NCI-H69 (cell line): ENCODE measurements at regions not wholly inside any gene's neighbourhood (a gene's known extent, or its start where the extent isn't known, plus 50 kb on each side); places are given as distances from the start of the nearest gene placed in this dataset.

ENCODE experiments used
- DNase-seq: peaks from one replicate; lab custom pipeline; 2025; lab: John Stamatoyannopoulos, UW

DNA sequence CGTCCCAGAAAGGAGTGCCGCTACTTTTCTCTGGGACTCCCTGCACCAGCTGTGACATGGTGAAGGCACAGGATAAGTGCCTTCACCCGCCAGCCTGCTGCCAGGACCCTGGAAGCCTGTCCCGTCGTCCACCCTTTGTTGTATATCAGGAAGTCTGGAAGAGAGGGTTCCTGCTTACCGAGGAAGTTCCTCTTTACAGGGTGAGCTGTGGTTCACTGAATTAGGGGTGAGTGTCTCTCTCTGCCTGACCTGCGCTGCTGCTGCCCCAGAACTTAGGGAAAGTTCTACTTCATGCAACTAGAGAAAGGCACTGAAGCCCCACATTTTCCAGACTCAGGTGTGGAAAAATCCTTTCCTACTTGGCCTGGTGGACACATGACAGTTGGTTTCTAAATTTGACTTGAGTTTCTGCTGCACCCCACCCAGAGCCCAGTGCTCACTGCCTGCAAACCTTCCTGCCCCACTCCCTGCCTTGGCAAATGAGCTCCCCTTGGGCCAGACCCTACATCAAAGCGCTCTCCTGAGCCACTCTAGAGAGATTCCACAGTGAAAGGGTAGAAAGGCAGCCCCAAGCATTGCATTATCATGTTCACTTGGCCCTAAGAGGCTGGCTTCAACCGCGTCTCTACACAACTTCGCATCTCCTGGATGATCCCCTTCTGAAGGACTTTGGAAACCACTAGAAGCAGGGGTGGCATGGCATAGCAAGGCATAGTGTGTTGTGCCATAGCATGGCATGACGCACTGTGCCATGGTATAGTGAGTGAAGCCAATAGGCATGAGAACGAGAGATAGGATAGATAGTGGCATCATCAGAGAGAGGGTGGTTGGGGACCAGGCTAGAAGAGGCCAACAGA lies 215.8 kb upstream of the CDYL start:
- no peak for DNase-seq

DNA sequence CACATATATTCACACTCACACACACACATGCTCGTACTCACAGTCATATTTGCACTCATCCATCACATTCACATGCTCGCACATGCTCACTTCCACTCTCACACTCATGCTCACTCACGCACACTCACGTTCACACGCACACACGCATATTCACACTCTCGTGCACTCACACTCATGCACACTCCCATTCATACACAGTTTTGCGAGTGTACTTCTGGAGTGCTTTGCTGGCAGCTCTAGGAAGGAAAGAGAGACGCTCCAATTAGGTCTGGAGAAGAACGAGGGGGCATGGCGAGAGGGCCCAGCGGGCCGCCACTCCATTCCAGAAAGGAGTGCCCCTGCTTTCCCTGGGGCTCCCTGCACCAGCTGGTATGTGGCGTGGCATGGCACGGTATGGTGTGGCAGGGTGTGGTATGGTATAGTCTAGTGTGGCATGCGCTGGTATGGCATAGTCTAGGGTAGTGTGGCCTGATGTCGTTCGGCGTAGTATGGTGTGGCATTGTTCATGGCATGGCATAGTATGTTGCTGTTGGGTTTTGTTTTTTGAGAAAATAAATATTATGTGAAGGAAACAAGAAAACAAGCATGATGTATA lies 216.8 kb upstream of the CDYL start:
- no peak for DNase-seq

DNA sequence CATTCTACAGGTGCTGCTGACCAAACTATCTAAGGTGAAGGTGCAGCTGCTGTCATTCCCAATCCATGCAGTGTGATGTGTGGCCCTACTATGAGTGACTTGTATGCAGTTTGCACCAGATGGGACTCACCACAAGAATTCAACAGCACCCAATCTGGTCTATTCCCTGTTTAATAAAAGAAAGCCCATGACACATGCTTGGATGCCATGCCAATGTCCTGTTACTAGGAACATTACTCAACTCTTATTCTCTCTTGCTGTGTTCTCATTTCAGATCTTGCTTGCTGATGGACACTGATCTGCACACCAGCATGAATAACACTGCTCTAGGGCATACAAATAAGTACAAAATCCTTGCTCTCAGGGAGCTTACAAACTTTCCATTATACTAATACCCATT lies 221.6 kb upstream of the CDYL start:
- DNase-seq: no peak

DNA sequence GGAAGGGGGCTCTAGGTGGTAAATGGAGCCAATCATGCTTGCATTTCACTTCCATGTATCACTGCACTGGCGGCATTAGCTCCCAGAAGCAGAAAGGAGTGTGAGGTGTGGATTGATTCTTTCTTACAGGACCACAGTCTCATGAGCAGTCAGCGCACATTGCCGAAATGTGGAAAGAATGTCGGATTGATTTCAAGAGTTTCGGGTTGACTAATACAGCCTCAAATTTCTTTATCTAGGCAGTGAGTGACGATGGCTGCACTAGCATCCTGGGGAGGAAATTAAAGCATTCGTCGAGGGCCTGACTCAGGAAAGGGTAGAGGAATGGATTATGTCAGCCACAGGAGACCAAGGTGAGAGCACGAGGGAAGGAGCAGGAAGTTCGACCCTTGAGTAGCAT lies 222.8 kb upstream of the CDYL start:
- DNase-seq: no peak

DNA sequence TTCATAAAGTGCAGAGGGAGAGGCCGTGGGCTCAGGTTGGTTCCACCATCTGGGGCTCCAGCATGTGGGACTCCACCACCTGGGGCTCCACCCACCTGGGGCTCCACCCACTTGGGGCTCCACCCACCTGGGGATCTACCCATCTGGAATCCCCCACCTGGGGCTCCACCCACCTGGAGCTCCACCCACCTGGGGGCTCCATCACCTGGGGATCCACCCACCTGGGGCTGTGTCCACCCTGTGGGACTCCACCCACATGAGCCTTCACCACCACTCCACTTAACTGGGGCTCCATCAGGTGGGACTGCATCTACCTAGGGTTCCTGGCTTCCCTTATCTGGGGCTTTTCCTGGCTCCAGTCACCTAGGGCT lies 226.0 kb upstream of the CDYL start:
- no peak for DNase-seq

DNA sequence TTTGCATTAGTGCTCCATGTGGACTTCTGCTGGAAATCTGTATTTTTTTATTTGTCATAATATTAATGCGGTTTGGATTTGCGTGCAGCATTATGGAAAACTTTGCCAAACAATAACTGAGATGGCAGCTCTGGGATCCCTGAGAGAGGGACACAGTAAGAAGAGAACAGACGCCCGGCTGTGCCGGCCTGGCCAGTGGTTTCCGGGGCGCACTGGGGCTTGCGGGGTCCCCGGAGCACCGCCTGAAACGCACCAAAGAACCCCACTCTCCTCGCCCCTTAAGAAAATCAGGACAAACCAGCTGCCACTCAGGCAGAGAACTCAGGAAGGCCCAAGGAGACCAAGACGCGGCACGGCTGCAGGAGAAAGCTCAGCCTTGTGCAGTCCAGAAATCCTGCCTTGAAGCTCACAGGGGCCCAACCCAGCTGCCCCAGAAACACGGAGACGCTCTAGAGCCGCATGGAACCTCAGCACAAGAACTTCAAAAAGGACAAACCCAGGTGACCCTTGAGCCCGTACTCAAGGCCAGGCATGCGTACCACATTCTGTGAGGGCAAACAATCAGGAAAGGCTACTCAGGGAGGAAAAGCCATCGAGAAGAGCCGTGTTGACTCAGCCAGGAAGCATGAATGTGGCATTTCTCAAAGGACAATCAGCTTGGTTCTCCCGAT lies 226.5 kb upstream of the CDYL start:
- DNase-seq: no peak

DNA sequence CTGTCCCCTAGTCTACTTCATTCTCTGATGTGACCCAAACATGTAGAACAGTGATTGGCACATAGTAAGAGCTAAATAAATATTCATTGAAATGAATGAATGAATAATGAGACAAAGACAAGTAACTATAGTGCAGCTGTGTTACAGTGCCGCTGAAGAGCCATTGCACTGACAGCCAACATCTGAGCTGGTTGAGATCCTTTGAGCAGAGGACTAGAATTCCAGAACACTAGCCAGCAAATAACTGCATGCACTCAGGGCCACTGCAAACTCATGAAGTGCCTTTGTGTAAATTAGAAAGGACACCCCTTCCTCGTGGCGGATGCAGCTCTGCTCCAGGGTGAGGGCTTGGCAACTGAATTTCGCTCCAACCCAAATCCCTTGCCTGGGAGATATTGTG lies 230.3 kb upstream of the CDYL start:
- DNase-seq: no peak

DNA sequence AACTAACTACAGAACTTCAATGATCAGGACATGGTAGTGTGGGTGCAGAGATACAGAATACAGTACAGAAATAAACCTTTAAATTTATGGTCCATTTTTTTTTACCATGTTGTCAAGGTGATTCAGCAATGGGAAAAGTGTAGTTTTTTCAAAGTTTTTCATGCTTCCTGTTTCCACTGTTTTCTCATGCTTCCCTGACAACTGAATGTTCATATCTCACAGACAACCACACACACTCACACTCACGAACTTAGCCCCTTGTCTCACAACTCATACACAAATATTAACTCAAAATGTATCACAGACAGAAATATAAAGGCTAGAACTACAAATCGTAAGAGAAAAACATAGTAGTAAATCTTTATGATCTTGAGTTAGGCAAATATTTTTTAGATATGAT lies 232.6 kb upstream of the CDYL start:
- no peak for DNase-seq

DNA sequence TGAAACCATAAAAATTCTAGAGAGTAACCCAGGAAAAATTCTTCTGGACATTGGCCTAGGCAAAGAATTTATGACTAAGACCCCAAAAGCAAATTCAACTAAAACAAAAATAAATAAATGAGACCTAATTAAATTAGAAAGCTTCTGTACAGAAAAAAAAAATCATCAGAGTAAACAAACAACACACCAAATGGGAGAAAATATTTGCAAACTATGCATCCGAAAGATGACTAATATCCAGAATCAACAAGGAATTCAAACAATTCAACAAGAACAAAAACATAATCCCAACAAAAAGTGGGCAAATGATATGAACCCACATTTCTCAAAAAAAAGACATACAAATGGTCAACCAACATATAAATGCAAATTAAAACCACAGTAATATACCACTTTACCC lies 242.6 kb upstream of the CDYL start:
- DNase-seq: no peak

DNA sequence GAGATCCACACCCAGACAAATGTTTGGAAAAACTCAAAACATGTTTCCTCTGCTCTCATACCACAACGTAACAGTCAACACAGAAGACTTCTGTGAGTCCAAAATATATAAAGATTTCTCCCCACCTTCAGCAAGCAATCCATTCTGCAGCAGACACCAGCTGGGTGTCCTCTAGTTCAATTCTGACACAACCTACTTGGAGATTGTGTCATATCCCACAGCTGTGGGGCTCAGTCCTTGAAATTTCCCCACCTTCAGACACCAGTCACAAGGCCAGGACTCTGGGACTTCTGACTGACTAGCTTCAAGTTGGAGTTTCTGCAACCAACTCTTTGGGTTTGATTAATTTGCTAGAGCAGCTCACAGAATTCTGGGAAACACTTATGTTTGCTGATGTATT lies 244.8 kb upstream of the CDYL start:
- no peak for DNase-seq

DNA sequence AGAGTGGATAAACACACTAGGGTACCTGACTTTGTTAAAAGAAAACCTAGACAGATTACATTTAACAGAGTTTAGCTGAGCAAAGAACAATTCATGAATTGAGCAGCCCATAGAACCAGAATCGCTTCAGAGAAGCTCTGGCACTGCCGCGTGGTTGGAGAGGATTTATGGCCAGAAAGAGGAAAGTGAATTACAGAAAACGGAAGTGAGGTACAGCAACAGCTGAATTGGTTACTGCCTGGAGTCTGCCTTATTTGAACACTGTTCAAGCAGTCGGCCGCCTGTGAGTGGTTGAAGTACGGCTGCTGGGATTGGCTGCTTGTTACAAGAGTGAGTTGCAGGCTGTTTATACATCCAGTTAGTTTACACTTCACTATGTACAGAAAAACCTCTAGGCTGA lies 253.8 kb upstream of the CDYL start:
- peak; percentile 17 for DNase-seq

DNA sequence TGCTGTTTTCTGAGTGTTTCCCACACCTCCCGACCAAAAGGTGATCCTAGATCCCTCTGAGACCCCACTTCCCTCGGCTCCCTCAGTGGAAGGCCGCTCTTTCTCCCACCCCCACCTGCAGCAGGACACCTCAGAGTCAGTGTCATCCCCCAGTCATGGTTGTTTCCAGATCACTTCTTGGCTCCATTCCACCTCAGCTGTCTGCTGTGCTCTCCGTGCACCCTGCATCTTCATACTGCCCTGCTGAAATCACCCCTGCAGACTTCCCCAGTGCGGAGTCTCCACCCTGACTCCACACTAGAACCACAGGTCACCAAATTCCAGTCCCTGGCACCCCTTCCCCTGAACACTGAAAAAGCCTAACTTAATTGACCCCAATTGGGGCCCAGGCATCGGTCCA lies 255.1 kb upstream of the CDYL start:
- no peak for DNase-seq

DNA sequence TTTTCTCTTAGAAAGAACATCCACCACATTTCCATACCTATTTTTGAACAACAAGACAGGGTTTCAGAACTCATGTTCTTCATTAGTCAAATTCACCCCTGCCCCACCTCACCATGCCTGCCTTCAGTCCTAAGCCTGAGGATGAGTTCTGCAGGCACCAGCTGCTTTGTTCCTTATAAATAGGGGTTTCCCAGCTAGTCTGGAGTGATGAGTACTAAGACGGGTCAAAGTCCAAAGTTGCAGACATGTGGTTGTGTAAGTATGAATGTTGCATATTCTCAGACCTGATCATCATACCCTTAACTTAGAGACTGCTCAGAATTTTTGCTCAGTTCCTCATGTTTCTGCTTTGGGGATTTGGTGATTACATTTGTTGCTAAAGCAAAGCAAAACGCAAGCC lies 257.7 kb upstream of the CDYL start:
- no peak for DNase-seq

DNA sequence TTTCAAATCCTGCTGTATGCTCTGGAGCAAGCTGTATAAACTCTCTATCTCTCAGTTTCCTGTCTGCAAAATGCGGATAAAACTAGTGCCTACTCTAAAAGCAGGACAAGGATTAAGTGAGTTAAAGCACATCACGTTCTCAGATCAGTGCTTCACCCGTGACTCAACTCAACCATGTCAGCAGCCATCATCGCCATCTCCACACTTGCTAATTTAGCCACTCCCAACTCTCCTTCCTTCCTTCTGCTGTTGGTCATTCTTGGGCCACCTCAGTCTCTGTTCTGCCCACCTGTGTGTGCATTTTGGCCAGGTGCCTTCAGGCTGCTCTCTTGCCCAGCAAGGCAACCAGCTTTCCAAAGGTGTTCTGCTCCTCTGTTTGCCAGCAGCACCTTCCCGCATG lies 260.0 kb upstream of the CDYL start:
- DNase-seq: no peak

DNA sequence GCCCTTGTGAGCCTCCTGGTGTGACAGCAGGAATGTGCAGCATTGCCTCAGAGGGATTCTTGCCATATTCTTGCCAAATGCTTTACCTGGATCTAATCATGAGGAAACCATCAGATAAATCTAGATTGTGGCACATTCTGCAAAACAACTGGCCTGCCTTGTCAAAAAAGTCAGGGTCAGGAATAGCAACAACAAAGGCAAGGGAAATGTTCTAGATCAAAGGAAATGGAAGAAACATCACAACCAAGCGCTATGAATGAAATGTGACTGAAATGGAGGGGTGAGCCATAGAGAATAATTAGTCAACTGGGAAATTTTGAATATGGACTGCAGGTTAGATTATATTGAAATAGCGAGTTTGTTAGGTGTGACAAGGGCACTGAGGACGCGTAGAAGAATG lies 262.6 kb upstream of the CDYL start:
- DNase-seq: no peak

DNA sequence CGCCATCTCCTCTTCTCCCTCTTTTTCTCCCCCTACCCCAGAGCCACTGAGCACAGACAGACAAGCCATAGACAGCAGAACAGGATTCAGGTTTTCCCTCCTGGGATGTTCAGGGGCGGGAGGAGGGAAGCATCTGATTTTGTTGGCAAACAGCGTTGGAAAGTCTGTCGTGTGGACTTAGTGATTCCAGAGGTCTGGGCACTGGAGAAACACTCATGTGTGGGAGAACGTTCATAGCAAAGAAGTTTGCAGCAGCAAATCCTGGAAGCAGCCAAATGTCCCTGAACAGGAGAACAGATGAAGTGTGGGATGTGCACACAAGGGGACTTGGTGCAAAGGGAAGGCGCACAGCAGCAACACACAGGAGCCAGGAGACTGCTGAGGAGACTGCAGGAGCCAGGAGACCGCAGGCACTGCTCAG lies 264.1 kb upstream of the CDYL start:
- DNase-seq: no peak

DNA sequence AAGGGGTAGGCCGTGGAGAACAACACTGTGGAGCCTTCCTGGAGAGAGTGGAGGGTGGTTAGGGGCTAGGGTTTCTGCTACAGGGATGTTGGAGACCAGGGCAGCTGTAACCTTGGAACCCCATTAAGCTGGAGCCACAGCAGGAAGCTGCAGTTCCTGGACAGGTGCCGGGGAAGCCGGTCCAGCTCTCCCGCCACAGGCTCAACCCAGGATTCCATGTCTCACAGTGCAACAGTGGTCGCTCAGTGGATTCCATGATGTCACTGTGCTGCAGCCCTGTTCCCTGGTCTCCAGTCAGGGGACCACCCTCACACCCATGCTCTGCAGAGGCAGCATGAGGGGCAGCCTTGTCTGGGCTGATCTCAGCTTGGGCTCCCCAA lies 264.6 kb upstream of the CDYL start:
- DNase-seq: no peak

DNA sequence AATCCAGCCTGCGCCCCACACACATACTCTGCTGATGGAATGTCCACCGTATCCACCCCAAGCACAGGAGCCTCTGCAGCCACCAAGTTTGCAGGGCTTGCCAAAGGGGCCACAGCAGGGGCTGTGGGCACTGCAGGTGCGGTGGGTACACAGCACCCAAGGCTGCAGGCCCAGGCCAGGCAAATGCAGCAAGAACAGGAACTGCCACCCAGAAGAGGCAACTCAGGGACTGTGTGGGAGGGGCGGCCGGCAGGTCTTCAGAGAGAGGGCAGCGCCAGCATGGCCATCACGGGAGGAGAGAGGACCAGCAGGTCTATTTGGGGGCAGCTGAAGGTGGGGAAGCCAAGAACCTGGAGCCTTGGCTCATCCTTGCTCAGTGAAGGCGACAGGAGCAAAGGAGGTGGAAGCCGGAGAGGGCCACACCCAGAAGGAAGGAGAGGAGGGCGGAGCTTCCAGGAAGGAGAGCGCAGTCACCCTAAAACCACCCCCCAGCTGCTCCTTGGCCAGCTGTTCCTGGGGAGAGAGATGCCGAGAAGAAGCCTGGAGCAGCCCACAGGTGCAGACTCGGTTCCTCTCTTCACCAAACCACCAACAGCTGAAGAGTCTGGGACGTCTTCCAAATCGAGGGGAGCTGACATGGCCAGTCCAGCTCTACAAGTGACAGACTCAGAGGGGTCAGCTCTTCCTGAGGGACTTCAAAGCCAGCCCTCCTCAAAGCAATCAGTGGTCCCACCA lies 265.1 kb upstream of the CDYL start:
- DNase-seq: no peak

DNA sequence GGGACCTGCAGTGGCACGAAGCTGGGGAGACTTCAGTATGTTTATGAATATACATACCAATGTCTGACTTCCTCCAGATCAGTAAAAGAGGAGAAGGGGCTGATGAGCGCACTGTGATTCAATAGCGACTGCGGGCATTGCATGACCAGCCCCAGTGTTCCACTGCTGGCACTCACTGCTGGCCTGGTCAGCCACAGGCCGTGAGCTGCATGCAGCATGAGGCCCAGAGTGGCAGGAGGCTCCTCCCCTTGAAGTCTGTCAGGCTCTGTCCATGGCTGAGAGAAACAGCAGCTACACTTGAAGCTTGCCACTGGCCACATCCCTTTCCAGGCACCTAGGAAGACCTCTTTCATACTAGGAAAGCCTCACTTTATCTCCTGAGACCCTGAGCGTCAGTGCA lies 265.9 kb upstream of the CDYL start:
- DNase-seq: no peak

DNA sequence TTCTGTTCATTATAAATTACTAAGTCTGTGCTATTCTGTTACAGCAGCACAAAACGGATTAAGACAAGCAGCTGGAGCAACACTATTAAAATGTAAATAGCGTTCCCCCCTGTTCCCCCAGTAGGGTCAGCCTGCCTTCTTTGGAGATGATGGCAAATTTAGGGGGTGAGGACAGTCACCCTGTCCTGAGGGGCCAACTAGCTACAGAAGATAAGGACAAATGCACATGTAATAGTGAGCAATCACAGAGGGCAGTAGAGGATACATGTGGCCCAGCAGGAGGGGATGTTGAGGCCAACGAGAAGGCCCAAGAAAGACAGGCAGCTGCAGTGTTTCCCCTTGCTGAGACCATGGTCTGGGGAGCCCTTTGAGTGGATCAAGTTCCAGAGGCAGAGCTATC lies 266.7 kb upstream of the CDYL start:
- no peak for DNase-seq

DNA sequence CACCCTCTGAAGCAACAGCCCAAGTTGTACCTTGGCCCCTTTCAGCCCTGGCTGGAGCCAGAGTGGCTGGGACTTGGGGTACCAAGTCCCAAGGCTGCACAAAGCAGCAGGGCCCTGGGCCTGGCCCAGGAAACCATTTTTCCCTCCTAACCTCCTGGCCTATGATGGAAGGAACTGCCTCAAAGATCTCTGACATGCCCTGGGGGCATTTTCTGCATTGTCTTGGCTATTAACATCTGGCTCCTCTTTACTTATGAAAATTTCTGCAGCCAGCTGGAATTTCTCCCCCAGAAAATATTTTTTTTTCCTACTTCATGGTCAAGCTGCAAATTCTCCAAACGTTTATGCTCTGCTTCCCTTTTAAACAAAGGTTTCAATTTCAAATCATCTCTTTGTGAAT lies 269.4 kb upstream of the CDYL start:
- peak; percentile 9 for DNase-seq

DNA sequence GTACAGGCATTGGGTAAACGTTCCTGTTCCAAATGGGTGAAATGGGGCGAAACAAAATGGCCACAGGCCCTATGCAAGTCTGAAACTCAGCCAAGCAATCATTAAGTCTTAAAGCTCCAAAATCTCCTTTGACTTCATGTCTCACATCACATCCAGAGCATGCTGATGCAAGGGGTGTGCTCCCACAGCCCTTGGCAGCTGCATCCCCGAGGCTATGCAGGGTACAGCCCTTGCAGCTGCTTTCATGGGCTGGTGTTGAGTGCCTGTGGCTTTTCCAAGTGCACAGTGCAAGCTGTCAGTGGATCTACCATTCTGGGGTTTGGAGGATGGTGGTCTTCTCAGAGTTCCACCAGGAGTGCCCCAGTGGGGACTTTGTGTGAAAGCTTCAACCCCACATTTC lies 270.0 kb upstream of the CDYL start:
- DNase-seq: peak; percentile 12

DNA sequence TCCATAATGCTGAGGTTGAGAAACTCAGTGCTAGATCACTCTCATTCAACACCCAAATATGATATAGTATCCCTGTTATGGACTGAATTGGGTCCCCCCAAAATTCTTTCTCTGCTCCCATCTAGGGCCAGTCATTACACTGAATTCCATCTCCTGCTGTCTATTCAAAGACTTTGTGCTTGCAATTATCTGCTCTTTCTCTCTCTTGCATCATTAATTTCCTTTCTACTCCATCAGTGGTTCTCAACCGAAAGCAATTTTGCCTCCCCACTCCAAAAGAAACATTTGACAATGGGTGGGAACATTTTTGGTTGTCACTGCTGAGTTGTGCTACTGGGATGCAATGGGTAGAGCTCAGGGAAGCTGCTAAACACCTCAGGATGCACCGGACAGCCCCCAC lies 271.5 kb upstream of the CDYL start:
- DNase-seq: no peak
